Activated naive CD8-positive, alpha-beta T cell treated with anti-CD3 and anti-CD28 coated beads for 36 hours (primary cell): ENCODE measurements at regions not wholly inside any gene's neighbourhood (a gene's known extent, or its start where the extent isn't known, plus 50 kb on each side); places are given as distances from the start of the nearest gene placed in this dataset.

Experiments used
- DNase-seq: peaks from one replicate; pipeline ENCODE4 v3.0.0; 2021
- H3K27ac Mint-ChIP-seq: one replicate; pipeline ENCODE4 v1.8.0; 2022; ENCODE audit warnings: mild to moderate bottlenecking, moderate library complexity, mixed read lengths
- H3K27me3 Mint-ChIP-seq: one replicate; pipeline ENCODE4 v1.8.0; 2022; ENCODE audit warnings: mild to moderate bottlenecking, mixed read lengths
- H3K36me3 Mint-ChIP-seq: one replicate; pipeline ENCODE4 v1.8.0; 2021; ENCODE audit warnings: mild to moderate bottlenecking, mixed read lengths
- H3K4me1 Mint-ChIP-seq: one replicate; pipeline ENCODE4 v1.8.0; 2021; ENCODE audit warnings: mixed read lengths
- H3K4me3 Mint-ChIP-seq: one replicate; pipeline ENCODE4 v1.8.0; 2022; ENCODE audit warnings: mild to moderate bottlenecking, moderate library complexity, mixed read lengths
- H3K9me3 Mint-ChIP-seq: one replicate; pipeline ENCODE4 v1.8.0; 2022; ENCODE audit warnings: mixed read lengths

DNA sequence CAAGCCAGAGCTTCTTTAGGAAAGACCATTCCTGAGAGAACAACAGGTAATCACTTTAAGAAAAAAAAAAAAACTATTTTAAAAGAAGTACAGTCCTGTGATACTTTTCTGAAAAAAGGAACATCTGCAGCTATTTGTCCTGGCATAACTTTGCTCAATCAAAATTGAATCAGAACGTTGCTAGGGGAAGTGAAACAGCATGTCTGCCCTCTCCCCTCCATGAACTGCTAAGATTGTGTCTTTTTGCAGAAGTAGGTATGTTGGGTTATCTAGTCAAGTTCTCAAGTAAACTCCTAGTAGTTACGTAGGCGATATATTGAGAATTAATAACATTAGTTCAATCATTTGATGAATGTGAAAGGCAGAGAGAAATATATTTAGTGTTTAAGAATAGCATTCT is 1013.3 kb downstream of the TUSC7 start:
- no peaks in the 10 kb centered on the region for H3K27me3 Mint-ChIP-seq
- H3K4me1 Mint-ChIP-seq = no peaks in the 10 kb centered on the region
- peaks cover 1% of the 10 kb centered on the region for H3K9me3 Mint-ChIP-seq
- no peaks in the 10 kb centered on the region for H3K36me3 Mint-ChIP-seq
- H3K4me3 Mint-ChIP-seq = no peak overlapping the region
- no peak for DNase-seq
- no peak overlapping the region for H3K27ac Mint-ChIP-seq

DNA sequence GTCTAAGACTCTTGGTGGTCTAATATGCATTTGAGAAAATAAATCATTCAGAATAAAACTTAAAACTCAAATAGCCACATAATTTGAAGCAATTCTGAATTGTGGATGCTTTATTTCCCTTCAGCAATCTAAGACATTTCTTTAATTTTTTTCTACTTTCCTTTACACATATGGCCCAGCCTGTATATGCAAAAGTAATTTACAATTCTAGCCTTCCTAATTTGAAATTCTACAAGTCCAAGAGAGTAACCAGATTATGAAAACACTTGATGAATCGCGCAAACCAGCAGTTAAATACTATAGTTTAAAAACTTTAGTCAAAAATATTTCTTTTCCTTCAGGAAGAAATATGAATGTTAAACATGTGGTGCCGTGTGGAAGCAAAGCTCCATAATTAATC is 1014.2 kb downstream of the TUSC7 start:
- Mint-ChIP-seq H3K9me3 (no peaks in the 10 kb centered on the region), H3K4me1 (no peaks in the 10 kb centered on the region), H3K4me3 (no peak overlapping the region), H3K27ac (no peak overlapping the region), H3K36me3 (no peaks in the 10 kb centered on the region), H3K27me3 (no peaks in the 10 kb centered on the region)
- no peak for DNase-seq

DNA sequence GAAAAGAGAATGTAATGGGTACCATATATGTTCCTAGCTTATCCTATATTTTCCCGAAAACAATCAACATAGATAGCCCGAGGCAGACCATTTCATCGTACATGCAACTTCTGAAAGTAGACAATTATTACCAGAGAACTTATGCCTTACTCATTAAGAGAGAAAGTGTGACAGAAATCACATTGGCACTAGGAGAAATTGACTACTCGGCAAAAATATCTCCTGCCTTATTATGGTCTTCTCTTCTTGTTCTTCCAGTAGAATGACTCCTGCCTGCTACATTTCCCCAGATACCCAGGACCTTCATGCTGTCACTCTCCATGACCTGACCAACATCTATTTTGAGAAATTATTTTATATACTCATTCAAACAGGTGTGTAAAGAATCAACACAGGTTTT is 1015.7 kb downstream of the TUSC7 start:
- Mint-ChIP-seq H3K4me1 (no peaks in the 10 kb centered on the region), H3K9me3 (no peaks in the 10 kb centered on the region), H3K27ac (no peak overlapping the region), H3K36me3 (no peaks in the 10 kb centered on the region), H3K4me3 (no peak overlapping the region), H3K27me3 (no peaks in the 10 kb centered on the region)
- DNase-seq = no peak

DNA sequence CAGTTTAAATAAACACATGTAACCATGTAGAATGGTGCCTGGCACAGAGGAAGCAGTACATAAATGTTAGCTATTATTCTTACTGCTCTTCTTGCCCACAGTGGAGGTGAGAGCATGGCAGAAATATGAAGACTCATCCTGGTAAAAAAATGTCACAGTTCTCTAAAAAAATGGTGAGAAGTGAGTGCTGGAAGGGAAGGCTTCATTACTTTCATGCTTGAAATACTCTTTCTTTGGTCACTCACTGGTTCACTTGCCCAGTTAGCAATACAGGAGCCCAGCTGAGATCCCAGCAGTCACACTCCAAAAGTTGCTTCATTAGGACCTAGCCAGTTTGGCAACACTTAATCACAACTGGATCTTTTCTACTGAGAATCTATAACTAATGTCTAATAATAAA is 1017.2 kb downstream of the TUSC7 start:
- H3K36me3 Mint-ChIP-seq = no peaks in the 10 kb centered on the region
- H3K4me1 Mint-ChIP-seq = no peaks in the 10 kb centered on the region
- H3K27ac Mint-ChIP-seq = no peak overlapping the region
- H3K4me3 Mint-ChIP-seq = no peak overlapping the region
- H3K9me3 Mint-ChIP-seq = no peaks in the 10 kb centered on the region
- no peaks in the 10 kb centered on the region for H3K27me3 Mint-ChIP-seq
- no peak for DNase-seq

DNA sequence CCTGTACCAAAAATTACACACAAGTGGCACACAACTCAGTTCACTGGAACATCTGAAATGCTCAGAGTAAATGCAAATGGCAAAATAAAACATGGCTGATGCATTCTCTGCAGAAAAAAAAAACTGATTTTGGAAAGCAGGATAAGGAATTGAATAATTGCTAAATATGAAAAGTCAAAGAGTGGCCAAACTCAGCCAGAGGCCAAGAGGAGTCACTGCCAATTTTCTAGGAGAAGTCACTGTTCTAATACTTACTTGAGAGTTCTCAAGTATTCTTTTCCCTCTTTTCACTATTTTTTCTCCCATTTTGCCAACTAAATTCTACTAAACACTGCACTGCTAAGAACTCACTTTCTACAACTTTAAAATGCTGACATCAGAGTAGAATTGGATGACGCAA is 1018.6 kb downstream of the TUSC7 start:
- Mint-ChIP-seq H3K27ac (no peak overlapping the region), H3K9me3 (no peaks in the 10 kb centered on the region), H3K36me3 (no peaks in the 10 kb centered on the region), H3K4me1 (no peaks in the 10 kb centered on the region), H3K27me3 (no peaks in the 10 kb centered on the region), H3K4me3 (no peak overlapping the region)
- no peak for DNase-seq

GRCh38 chr3:117734496-117734895 is 1024.9 kb downstream of the TUSC7 start:
- Mint-ChIP-seq H3K4me1 (no peaks in the 10 kb centered on the region), H3K27me3 (no peaks in the 10 kb centered on the region), H3K9me3 (no peaks in the 10 kb centered on the region), H3K4me3 (no peak overlapping the region), H3K27ac (no peak overlapping the region), H3K36me3 (no peaks in the 10 kb centered on the region)
- no peak for DNase-seq

- Mint-ChIP-seq H3K4me3 (no peak overlapping the region), H3K27me3 (no peaks in the 10 kb centered on the region), H3K9me3 (no peaks in the 10 kb centered on the region), H3K27ac (no peak overlapping the region), H3K4me1 (no peaks in the 10 kb centered on the region), H3K36me3 (no peaks in the 10 kb centered on the region)
- no peak for DNase-seq
Measured at GRCh38 chr3:117735481-117736101, 1026.0 kb downstream of the TUSC7 start.

DNA sequence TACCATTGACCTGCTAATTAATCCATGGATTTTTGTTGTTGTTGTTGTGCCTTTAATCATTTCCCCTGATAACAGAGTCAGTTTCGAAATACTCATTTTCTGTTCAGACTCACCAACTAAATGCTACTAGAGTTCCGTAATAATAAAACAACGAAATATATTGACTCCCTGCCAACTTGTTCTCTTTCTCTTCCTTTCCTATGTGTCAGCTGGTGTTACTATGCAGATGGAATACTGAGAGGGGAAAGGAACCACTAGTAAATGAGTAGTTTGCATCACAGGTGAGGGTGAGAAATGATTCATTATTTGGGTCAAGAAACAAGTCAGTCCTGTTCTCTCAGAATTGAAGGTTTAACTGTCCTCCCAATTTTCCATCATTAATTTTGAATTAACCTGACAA is 1027.3 kb downstream of the TUSC7 start:
- Mint-ChIP-seq H3K27ac (no peak overlapping the region), H3K4me3 (no peak overlapping the region), H3K9me3 (no peaks in the 10 kb centered on the region), H3K4me1 (no peaks in the 10 kb centered on the region), H3K27me3 (no peaks in the 10 kb centered on the region), H3K36me3 (no peaks in the 10 kb centered on the region)
- no peak for DNase-seq

- H3K4me3 Mint-ChIP-seq = no peak overlapping the region
Measured at GRCh38 chr3:117743993-117744392, 1034.4 kb downstream of the TUSC7 start.

DNA sequence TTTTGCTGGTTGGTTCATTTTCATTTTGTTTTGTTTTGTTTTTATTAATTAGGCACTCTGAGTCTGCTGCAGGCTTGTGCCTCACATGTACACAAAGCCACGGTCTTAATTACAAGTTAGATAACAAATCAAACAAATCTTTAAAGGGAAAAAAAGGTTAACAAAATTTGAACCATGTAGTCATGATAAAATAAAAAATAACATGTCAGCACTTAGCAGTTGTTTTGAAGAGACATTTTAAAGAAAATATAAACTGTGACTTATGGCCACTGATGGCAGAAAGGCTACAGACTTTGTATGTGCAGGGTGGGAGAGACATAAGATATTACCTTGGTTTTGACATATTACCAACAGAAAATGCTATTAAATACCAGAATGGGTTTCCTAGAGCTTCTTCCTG is 1035.4 kb downstream of the TUSC7 start:
- Mint-ChIP-seq H3K27me3 (no peaks in the 10 kb centered on the region), H3K27ac (no peak overlapping the region), H3K4me3 (no peak overlapping the region), H3K9me3 (peaks cover 5% of the 10 kb centered on the region), H3K36me3 (no peaks in the 10 kb centered on the region), H3K4me1 (no peaks in the 10 kb centered on the region)
- no peak for DNase-seq

More at GRCh38 chr3:117743993-117744392, 1034.4 kb downstream of the TUSC7 start:
- H3K9me3 Mint-ChIP-seq = peaks cover 5% of the 10 kb centered on the region
- no peaks in the 10 kb centered on the region for H3K4me1 Mint-ChIP-seq
- no peaks in the 10 kb centered on the region for H3K27me3 Mint-ChIP-seq
- DNase-seq = no peak
- no peak overlapping the region for H3K27ac Mint-ChIP-seq
- no peaks in the 10 kb centered on the region for H3K36me3 Mint-ChIP-seq

- H3K27ac Mint-ChIP-seq = no peak overlapping the region
- H3K9me3 Mint-ChIP-seq = peaks cover 5% of the 10 kb centered on the region
- no peak for DNase-seq
- H3K36me3 Mint-ChIP-seq = no peaks in the 10 kb centered on the region
- no peak overlapping the region for H3K4me3 Mint-ChIP-seq
- no peaks in the 10 kb centered on the region for H3K4me1 Mint-ChIP-seq
- no peaks in the 10 kb centered on the region for H3K27me3 Mint-ChIP-seq
Measured at GRCh38 chr3:117745516-117745915, 1035.9 kb downstream of the TUSC7 start.

- H3K4me3 Mint-ChIP-seq = no peak overlapping the region
- no peaks in the 10 kb centered on the region for H3K36me3 Mint-ChIP-seq
- no peak for DNase-seq
- no peaks in the 10 kb centered on the region for H3K4me1 Mint-ChIP-seq
- no peak overlapping the region for H3K27ac Mint-ChIP-seq
- peaks cover 5% of the 10 kb centered on the region for H3K9me3 Mint-ChIP-seq
- no peaks in the 10 kb centered on the region for H3K27me3 Mint-ChIP-seq
Measured at GRCh38 chr3:117746066-117746465, 1036.5 kb downstream of the TUSC7 start.

DNA sequence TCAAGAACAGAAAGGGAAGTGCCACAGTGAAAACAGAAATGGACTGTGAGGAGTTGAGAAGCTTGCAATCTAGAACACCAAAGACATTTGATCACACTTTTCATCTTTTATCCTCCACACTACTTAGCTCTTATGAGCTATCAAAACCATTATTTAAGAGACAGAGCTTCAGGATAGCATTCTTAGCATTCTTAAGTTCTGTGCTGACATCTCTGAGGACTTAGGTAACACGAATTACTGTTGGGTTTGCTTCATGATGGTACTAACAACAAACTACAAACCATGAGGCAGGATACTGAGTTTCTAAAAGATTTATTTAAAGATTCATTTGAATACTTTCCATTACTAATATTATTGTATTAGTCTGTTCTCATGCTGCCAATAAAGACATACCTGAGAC is 1038.6 kb downstream of the TUSC7 start:
- no peak for DNase-seq
- no peaks in the 10 kb centered on the region for H3K4me1 Mint-ChIP-seq
- no peaks in the 10 kb centered on the region for H3K36me3 Mint-ChIP-seq
- H3K27me3 Mint-ChIP-seq = no peaks in the 10 kb centered on the region
- no peak overlapping the region for H3K4me3 Mint-ChIP-seq
- H3K27ac Mint-ChIP-seq = no peak overlapping the region
- peaks cover 5% of the 10 kb centered on the region for H3K9me3 Mint-ChIP-seq

DNA sequence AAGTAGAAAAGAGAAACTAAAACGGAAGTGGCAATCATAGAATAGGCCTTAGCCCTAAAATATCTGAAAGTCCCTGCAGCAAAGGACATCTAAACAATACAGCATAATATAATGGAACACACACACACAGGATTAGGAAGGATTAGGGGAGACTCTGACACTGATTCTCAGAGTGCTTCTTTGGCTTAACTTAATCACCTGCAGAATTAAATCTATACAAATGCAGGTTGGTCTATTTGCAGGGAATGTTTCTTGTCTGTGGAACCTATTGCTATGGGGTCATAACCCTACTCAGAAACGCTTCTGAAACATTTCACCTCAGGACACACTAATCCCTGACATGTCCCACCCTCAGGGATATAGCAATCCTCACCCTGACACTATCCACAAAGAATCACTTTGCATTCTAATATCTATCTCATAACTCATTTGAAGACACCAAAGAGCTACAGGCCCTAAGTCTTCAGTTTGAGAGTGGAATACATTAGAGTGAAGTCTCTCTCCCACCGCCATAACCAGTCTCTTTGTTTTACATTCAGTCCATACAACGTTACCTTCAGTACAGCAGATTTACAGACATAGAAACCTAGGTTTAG is 1041.2 kb downstream of the TUSC7 start:
- H3K4me3 Mint-ChIP-seq = no peak overlapping the region
- peaks cover 5% of the 10 kb centered on the region for H3K9me3 Mint-ChIP-seq

GRCh38 chr3:117751651-117752050 is 1042.1 kb downstream of the TUSC7 start:
- Mint-ChIP-seq H3K9me3 (peaks cover 3% of the 10 kb centered on the region), H3K36me3 (no peaks in the 10 kb centered on the region), H3K4me1 (no peaks in the 10 kb centered on the region), H3K27me3 (no peaks in the 10 kb centered on the region), H3K27ac (no peak overlapping the region), H3K4me3 (no peak overlapping the region)
- DNase-seq = no peak

More for the DNA sequence above, 1041.2 kb downstream of the TUSC7 start:
- H3K27me3 Mint-ChIP-seq = no peaks in the 10 kb centered on the region
- no peak for DNase-seq
- H3K27ac Mint-ChIP-seq = no peak overlapping the region
- H3K4me1 Mint-ChIP-seq = no peaks in the 10 kb centered on the region
- no peaks in the 10 kb centered on the region for H3K36me3 Mint-ChIP-seq

DNA sequence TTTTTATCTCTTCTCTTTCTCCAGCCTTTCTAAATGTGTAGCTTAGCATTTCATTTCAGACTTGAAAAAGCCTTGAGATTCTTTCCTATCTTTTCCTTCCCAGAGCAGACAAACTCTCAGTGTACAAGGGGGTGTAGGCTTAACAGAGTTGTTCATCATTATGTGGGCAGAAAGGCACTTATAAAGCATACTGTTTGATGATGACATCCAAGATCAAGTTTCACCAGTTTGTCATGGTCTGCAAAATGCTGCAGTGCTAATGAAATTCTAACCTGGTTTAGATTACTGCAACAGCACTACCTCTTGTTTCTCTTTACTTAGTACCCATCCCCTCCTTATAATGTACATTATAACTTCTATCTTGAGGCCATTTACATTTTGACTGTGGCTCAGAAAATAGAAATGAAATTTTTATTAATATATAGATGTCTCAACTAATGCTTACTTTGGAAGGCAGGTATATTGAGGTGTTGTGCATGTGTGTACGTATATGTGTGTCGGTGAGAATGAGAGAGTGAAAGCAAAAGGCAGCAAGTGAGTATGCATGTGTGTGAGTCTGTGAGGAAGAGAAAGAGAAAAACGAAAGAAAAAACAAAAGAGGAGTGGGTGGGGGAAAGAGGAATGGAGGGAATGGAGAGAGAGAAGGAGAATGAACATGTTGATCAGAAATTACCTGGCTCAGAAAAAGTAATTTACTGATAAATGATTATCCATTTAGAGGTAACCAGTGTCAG is 1043.6 kb downstream of the TUSC7 start:
- H3K4me3 Mint-ChIP-seq = no peak overlapping the region
- DNase-seq = no peak
- H3K27me3 Mint-ChIP-seq = no peaks in the 10 kb centered on the region
- H3K9me3 Mint-ChIP-seq = peaks cover 1% of the 10 kb centered on the region
- no peaks in the 10 kb centered on the region for H3K36me3 Mint-ChIP-seq
- no peaks in the 10 kb centered on the region for H3K4me1 Mint-ChIP-seq
- no peak overlapping the region for H3K27ac Mint-ChIP-seq
